PC-3 (cell line): ENCODE measurements at regions not wholly inside any gene's neighbourhood (a gene's known extent, or its start where the extent isn't known, plus 50 kb on each side); places are given as distances from the start of the nearest gene placed in this dataset.

Experiments used
- ATAC-seq: fragments of 200-7000 bp; cut with Tn5 transposase; 2 replicates; pipeline ENCODE4 v1.9.1; 2020; ENCODE audit warnings: mild to moderate bottlenecking, moderate library complexity
- BruUV-seq: library from RNA; stranded (reverse); fragments of 400-500 nt; replicated peaks from 2 replicates; lab custom pipeline; 2021; lab: Mats Ljungman, UMichigan
- CTCF ChIA-PET: fragments of 300-600 bp; sonication (Branson Sonifier 250); formaldehyde crosslinking; loops from one replicate; lab custom pipeline; 2022; ENCODE audit warnings: antibody characterized with exemption; lab: Charles Lee
- POLR2A ChIA-PET: fragments of 300-600 bp; sonication (Branson Sonifier 250); formaldehyde crosslinking; loops from one replicate; lab custom pipeline; 2022; ENCODE audit warnings: antibody characterized with exemption; ENCODE audit not compliant: unreplicated experiment; lab: Charles Lee
- DNase-seq: peaks from one replicate; pipeline ENCODE4 v3.0.0-alpha.2; 2015
- H2AFZ ChIP-seq: fragments of 300-600 bp; sonication (generic); 2 replicates; pipeline ENCODE4 v1.6.0; 2016; ENCODE audit warnings: antibody characterized with exemption, low read length
- H3F3A ChIP-seq: fragments of 300-600 bp; sonication (generic); one replicate; pipeline ENCODE4 v1.6.0; 2017; ENCODE audit warnings: antibody characterized with exemption, low read length, control low read depth, mild to moderate bottlenecking; ENCODE audit not compliant: unreplicated experiment
- H3K27ac ChIP-seq: fragments of 300-600 bp; sonication (generic); 2 replicates; pipeline ENCODE4 v1.5.1; 2016; ENCODE audit warnings: mild to moderate bottlenecking, low read length
- H3K27me3 ChIP-seq: fragments of 300-600 bp; sonication (generic); 2 replicates; pipeline ENCODE4 v1.6.1; 2016; ENCODE audit warnings: low read length, mixed read lengths
- H3K36me3 ChIP-seq: fragments of 300-600 bp; sonication (generic); 2 replicates; pipeline ENCODE4 v1.6.1; 2016; ENCODE audit warnings: low read depth, mixed run types, low read length, mixed read lengths
- H3K4me1 ChIP-seq: fragments of 300-600 bp; sonication (generic); 2 replicates; pipeline ENCODE4 v1.5.1; 2016; ENCODE audit warnings: low read length; ENCODE audit not compliant: insufficient read depth
- H3K4me2 ChIP-seq: fragments of 300-600 bp; sonication (generic); 2 replicates; pipeline ENCODE4 v1.6.0; 2016; ENCODE audit warnings: low read length
- H3K4me3 ChIP-seq: fragments of 300-600 bp; sonication (generic); 2 replicates; pipeline ENCODE4 v1.5.1; 2016; ENCODE audit warnings: mild to moderate bottlenecking, low read length, mixed read lengths
- H3K79me2 ChIP-seq: fragments of 300-600 bp; sonication (generic); 2 replicates; pipeline ENCODE4 v1.6.1; 2017; ENCODE audit warnings: low read length, mixed read lengths
- H3K9ac ChIP-seq: fragments of 300-600 bp; sonication (generic); 2 replicates; pipeline ENCODE4 v1.6.0; 2016; ENCODE audit warnings: mild to moderate bottlenecking, low read length
- H3K9me2 ChIP-seq: fragments of 300-600 bp; sonication (generic); replicated peaks from 2 replicates; pipeline ENCODE4 v1.6.1; 2016; ENCODE audit warnings: mixed run types, low read length, mixed read lengths
- H3K9me3 ChIP-seq: fragments of 300-600 bp; sonication (generic); 2 replicates; pipeline ENCODE4 v1.6.1; 2016; ENCODE audit warnings: low read length, mixed read lengths
- H4K20me1 ChIP-seq: fragments of 300-600 bp; sonication (generic); 2 replicates; pipeline ENCODE4 v1.6.1; 2016; ENCODE audit warnings: low read length, mixed read lengths
- EZH2 ChIP-seq: fragments of 300-600 bp; sonication (generic); IDR thresholded peaks from one replicate; pipeline ENCODE4 v1.6.1; 2017; ENCODE audit warnings: antibody characterized with exemption, mild to moderate bottlenecking, low read length; ENCODE audit not compliant: unreplicated experiment
- EZH2phosphoT487 ChIP-seq: fragments of 300-600 bp; sonication (generic); IDR thresholded peaks from 2 replicates; pipeline ENCODE4 v1.6.1; 2018; ENCODE audit warnings: mild to moderate bottlenecking, antibody characterized with exemption, low read length, borderline replicate concordance
- intact Hi-C: fragments of 100-400 bp; cut with micrococcal nuclease; formaldehyde crosslinking; loops from 2 replicates; pipeline ENCODE4 v1.9.0; 2023
- TF ChIP-seq, protein P1 (sequence below): fragments of 300-600 bp; sonication (generic); conservative IDR thresholded peaks from 2 replicates; pipeline ENCODE4 v1.5.1; 2017; ENCODE audit warnings: antibody characterized with exemption, low read depth, mild to moderate bottlenecking, low read length

DNA sequence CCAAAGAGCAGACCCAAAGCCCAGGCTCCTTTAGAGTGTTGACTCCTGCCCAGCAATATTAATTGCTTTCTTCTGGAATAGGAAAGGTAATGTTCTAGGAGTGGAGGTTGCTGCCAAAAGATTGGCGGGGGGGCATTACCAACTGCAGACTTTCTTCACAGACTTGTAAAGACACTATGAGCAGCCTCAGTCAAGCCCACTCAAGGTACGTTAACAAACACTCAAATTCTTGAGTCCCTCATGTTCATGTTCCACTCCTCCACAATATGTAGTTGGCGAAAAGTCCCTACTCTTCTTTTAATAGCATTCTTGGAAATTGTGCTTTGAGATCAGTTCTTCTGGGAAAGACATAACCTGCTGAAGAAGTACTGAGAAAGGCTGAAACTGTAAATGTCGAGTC, 409.2 kb upstream of the KIF2A start:
- no peak for DNase-seq
- Histone ChIP-seq H3K4me1 (no peaks in the 10 kb centered on the region), H3K9ac (no peak overlapping the region), H3F3A (no peaks in the 10 kb centered on the region), H3K27me3 (no peaks in the 10 kb centered on the region), H2AFZ (no peak overlapping the region), H3K27ac (no peak overlapping the region), H3K9me3 (no peaks in the 10 kb centered on the region), H3K79me2 (no peaks in the 10 kb centered on the region), H3K9me2 (no peaks in the 10 kb centered on the region), H3K4me2 (no peak overlapping the region), H4K20me1 (no peaks in the 10 kb centered on the region), H3K4me3 (no peak overlapping the region), H3K36me3 (no peaks in the 10 kb centered on the region)
- ChIA-PET POLR2A (no interaction called here), CTCF (no interaction called here)
- TF ChIP-seq, protein P1, sequence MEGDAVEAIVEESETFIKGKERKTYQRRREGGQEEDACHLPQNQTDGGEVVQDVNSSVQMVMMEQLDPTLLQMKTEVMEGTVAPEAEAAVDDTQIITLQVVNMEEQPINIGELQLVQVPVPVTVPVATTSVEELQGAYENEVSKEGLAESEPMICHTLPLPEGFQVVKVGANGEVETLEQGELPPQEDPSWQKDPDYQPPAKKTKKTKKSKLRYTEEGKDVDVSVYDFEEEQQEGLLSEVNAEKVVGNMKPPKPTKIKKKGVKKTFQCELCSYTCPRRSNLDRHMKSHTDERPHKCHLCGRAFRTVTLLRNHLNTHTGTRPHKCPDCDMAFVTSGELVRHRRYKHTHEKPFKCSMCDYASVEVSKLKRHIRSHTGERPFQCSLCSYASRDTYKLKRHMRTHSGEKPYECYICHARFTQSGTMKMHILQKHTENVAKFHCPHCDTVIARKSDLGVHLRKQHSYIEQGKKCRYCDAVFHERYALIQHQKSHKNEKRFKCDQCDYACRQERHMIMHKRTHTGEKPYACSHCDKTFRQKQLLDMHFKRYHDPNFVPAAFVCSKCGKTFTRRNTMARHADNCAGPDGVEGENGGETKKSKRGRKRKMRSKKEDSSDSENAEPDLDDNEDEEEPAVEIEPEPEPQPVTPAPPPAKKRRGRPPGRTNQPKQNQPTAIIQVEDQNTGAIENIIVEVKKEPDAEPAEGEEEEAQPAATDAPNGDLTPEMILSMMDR = no peak
- TF ChIP-seq EZH2 = no peak
- TF ChIP-seq EZH2phosphoT487 = no peak
- BruUV-seq = no TSS peak
- ATAC-seq = no peak
- intact Hi-C loops = no loop called here

GRCh38 chr5:61897251-61897650, 408.8 kb upstream of the KIF2A start:
- no peaks in the 10 kb centered on the region for H3K36me3 ChIP-seq
- H3F3A ChIP-seq = no peaks in the 10 kb centered on the region
- H3K4me1 ChIP-seq = no peaks in the 10 kb centered on the region
- no peaks in the 10 kb centered on the region for H4K20me1 ChIP-seq
- H2AFZ ChIP-seq = no peak overlapping the region
- BruUV-seq = no TSS peak
- H3K79me2 ChIP-seq = no peaks in the 10 kb centered on the region
- no peak overlapping the region for H3K4me2 ChIP-seq
- ChIA-PET POLR2A (no interaction called here), CTCF (no interaction called here)
- no peak overlapping the region for H3K27ac ChIP-seq
- no peaks in the 10 kb centered on the region for H3K27me3 ChIP-seq
- H3K9me2 ChIP-seq = no peaks in the 10 kb centered on the region
- TF ChIP-seq EZH2phosphoT487 = no peak
- TF ChIP-seq EZH2 = no peak
- TF ChIP-seq, protein P1 = no peak
- no peak overlapping the region for H3K4me3 ChIP-seq
- no peak overlapping the region for H3K9ac ChIP-seq
- no peaks in the 10 kb centered on the region for H3K9me3 ChIP-seq
- intact Hi-C loops = no loop called here
- ATAC-seq (no peak), DNase-seq (no peak)

DNA sequence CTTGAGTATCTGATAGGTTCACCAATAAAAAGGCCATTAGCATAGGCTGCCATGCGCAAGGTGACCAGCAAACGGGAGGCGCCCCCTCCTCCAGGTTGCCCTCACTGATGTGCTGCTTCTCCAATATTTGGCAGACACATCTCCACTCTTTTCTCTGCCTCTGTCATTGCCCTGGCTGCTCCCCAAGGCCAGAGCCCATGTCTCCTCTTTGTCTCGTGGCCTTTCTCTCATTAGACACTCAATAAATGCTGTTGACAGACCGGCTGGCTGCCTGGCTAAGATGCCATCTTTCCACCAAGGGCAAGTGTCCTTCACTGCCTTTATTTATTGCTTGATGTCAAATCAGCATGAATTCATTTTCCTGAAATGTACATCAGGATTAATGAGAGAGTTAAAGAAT, 404.0 kb upstream of the KIF2A start:
- H3K4me2 ChIP-seq = no peak overlapping the region
- no TSS peak for BruUV-seq
- H3K36me3 ChIP-seq = no peaks in the 10 kb centered on the region
- H3K9me2 ChIP-seq = no peaks in the 10 kb centered on the region
- H3K4me3 ChIP-seq = no peak overlapping the region
- no peaks in the 10 kb centered on the region for H3F3A ChIP-seq
- intact Hi-C loops = no loop called here
- H3K4me1 ChIP-seq = peaks cover 10% of the 10 kb centered on the region; the same call in 1 of the 2 replicates
- no peak overlapping the region for H3K27ac ChIP-seq
- ChIA-PET POLR2A (no interaction called here), CTCF (no interaction called here)
- no peaks in the 10 kb centered on the region for H4K20me1 ChIP-seq
- no peak overlapping the region for H2AFZ ChIP-seq
- H3K9ac ChIP-seq = no peak overlapping the region
- ATAC-seq = no peak
- TF ChIP-seq EZH2 (no peak), EZH2phosphoT487 (no peak)
- TF ChIP-seq, protein P1 = no peak
- no peak for DNase-seq
- H3K27me3 ChIP-seq = no peaks in the 10 kb centered on the region
- H3K9me3 ChIP-seq = no peaks in the 10 kb centered on the region
- no peaks in the 10 kb centered on the region for H3K79me2 ChIP-seq
